ENCODE measurements at regions not wholly inside any gene's neighbourhood (a gene's known extent, or its start where the extent isn't known, plus 50 kb on each side); places are given as distances from the start of the nearest gene placed in this dataset.

GRCh38 chr3:148307443-148307843, 390.3 kb upstream of the AGTR1 start:
- no peak for TF ChIP-seq POLR2A (IDR thresholded peaks at IDR 0.05; ENCODE audit: low read depth, low read length)
- TF ChIP-seq POLR2AphosphoS5 (IDR thresholded peaks at IDR 0.05; ENCODE audit: low read depth, low read length) = no peak
- no peak for TF ChIP-seq SPI1 (IDR thresholded peaks at IDR 0.05; ENCODE audit: low read depth, low read length)

Measured in GM12891 (cell line).